ENCODE measurements at regions not wholly inside any gene's neighbourhood (a gene's known extent, or its start where the extent isn't known, plus 50 kb on each side); places are given as distances from the start of the nearest gene placed in this dataset.

GRCh38 chr15:87207251-87207650 is 1049.3 kb downstream of the NTRK3 start:
- Histone ChIP-seq H3K9me3 (ENCODE audit: control insufficient read depth in 1 of 2, insufficient read depth in 1 of 2, low read depth in 1 of 2, low read length in 2 of 2) (peaks cover 18 to 26% of the 10 kb centered on the region in 2 experiments; a peak in 2 of 4 replicates), H3K79me2 (ENCODE audit: insufficient read depth, low read length) (no peaks in the 10 kb centered on the region), H3K9me2 (ENCODE audit: insufficient read depth) (no peaks in the 10 kb centered on the region), H3K4me2 (ENCODE audit: low read length) (no peak overlapping the region), H3K36me3 (ENCODE audit: control insufficient read depth in 1 of 2, insufficient read depth in 2 of 2, low read length in 2 of 2) (no peaks in the 10 kb centered on the region), H3K4me1 (ENCODE audit: control insufficient read depth in 1 of 2, insufficient read depth in 2 of 2, low read length in 2 of 2) (no peaks in the 10 kb centered on the region), H3K4me3 (replicated peaks in 1 of 2; ENCODE audit: low read depth in 1 of 2, low read length in 2 of 2) (no peak overlapping the region), H2AFZ (ENCODE audit: low read depth, low read length, poor library complexity, severe bottlenecking) (no peak overlapping the region), H4K20me1 (ENCODE audit: insufficient read depth) (no peaks in the 10 kb centered on the region), H3K27me3 (ENCODE audit: insufficient read depth, low read length) (no peaks in the 10 kb centered on the region), H3K9ac (ENCODE audit: low read length) (no peak overlapping the region), H3K27ac (ENCODE audit: low read depth, low read length) (no peak overlapping the region)
- ATAC-seq (no peak), DNase-seq (ENCODE audit: low read depth, low spot score) (no peak)
- no peak for TF ChIP-seq ZBTB33 (IDR thresholded peaks at IDR 0.05; ENCODE audit: extremely low read depth, insufficient replicate concordance, low read length)
- no peak for TF ChIP-seq SIN3A (IDR thresholded peaks at IDR 0.05; ENCODE audit: low read depth)
- TF ChIP-seq EGR1 (IDR thresholded peaks at IDR 0.05; ENCODE audit: low read depth) = no peak
- no peak for TF ChIP-seq RAD21 (IDR thresholded peaks at IDR 0.05; ENCODE audit: low read depth)
- TF ChIP-seq SP1 (IDR thresholded peaks at IDR 0.05; ENCODE audit: low read depth) = no peak
- TF ChIP-seq FOSL1 (IDR thresholded peaks at IDR 0.05; ENCODE audit: low read depth) = no peak
- no peak for TF ChIP-seq POLR2AphosphoS5 (IDR thresholded peaks at IDR 0.05; ENCODE audit: low read depth, low read length)
- TF ChIP-seq ATF3 (IDR thresholded peaks at IDR 0.05) = no peak
- no peak for TF ChIP-seq EZH2 (IDR thresholded peaks at IDR 0.05)
- TF ChIP-seq ZNF274 (IDR thresholded peaks at IDR 0.05; ENCODE audit: low read depth, low read length) = no peak
- CTCF ChIA-PET = no interaction called here
- no TSS peak for BruUV-seq (replicated peaks)
- POLR2A ChIA-PET = no interaction called here
- RAD21 ChIA-PET (ENCODE audit: low non-redundant PET in 1 of 2, low total read pairs in 2 of 2, uncharacterized antibody in 2 of 2, unreplicated experiment in 2 of 2) = no interaction called here
- intact Hi-C loops (cut with micrococcal nuclease) = no loop called here
